Stimulated activated CD4-positive, alpha-beta T cell treated with anti-CD3 and anti-CD28 coated beads, Interleukin-12 subunit alpha, Interleukin-12 subunit beta, amount 100 ng/mL, for 4 hours (primary cell): ENCODE measurements at regions not wholly inside any gene's neighbourhood (a gene's known extent, or its start where the extent isn't known, plus 50 kb on each side); places are given as distances from the start of the nearest gene placed in this dataset.

Source experiments
- DNase-seq: peaks from one replicate; pipeline ENCODE4 v3.0.0-alpha.2; 2020

DNA sequence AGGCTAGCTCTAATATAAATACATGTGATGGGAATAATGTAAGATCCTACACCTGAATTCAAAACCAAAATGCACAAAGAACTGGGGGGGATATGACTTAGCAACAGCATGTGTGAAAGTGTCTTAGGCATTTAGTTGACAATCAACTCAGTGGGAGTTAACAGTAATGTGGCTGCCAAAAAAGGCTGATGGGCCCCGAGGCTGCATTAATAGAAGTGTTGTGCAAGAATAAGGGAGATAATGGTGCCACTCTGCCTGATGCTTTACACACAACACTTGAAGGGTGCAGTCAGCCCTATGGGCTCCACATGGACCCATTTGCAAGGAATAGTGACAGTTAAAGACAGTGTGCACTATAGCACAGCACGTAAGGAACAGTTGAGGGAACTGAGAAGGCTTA is 649.4 kb upstream of the ZEB2 start:
- no peak for DNase-seq

DNA sequence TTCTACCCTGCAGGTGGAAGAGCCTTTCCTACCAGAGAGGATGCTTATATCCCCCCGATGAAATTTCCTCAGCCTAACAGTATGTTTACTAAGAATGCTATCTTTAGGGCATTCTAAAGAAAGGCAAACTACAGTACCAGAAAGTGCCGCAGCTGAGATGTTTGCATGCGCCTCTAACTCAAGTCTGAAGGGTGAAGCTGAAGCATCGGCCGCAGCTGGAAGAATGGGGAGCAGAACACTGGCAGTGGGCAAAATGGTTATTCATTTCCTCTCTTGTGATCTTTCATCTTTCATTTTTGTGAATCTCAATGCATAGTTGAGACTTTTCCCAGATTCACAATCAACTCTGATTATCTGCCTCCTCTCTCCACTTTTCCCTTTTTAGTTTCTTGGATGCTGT is 648.2 kb upstream of the ZEB2 start:
- DNase-seq, result no peak

DNA sequence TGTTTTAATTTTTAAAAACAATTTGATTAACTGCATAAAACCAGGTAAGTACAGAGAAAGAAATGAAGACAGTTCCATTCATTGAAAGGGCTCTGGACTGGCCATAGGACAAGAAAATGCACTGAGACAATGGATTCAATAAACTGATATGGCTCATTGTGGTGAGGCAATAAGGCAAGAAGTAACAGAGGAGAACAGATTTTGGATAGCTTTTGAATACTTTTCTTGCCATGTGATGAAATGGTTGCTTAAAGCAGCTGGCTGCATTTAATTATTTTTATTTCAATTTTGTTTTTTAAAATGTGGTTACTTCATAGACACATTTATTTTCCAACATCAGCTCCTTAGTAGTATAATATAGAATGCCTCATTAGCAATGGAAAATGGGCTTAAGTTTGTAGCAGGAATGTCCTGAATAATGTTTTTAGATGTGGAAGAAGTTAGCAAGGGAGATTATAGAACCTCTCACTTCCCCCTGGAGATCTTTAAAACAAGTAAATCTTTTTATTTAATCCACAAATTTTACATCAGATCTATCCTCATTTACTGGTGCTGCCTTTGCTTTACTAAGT is 646.9 kb upstream of the ZEB2 start:
- no peak for DNase-seq

DNA sequence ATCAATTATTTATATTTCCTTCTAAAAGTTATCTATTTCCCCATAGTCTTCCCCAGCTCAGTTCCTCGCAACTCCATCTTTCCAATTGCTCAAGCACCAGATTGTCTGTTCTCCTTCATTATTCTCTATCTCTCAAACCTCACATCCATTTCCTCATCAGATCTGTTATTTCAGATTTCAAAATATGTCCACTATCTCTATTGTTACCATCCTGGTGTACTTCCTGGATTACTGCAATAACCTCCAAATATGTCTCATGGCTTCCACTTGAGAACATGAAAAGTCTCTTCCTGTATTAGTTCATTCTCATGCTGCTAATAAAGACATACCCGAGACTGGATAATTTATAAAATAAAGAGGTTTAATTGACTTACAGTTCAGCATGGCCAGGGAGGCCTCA is 641.7 kb upstream of the ZEB2 start:
- no peak for DNase-seq

DNA sequence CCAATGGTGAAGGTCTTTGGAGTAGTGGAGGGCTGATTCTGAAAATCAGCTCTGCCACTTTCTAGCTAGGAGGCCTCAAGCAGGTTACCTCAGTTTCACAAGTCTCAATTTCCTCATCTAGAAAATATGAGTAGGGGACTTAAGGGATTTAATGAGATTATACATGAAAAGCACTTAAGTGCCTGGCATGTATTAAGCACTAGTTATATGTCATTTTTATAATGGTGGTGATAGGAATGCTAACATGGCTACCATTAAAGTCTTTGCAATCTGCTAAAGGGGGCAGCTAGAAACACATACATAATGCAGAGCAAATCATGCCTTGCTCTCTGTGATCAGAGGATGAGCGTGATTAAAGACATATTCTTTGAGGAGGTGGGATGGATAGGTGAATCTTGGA is 640.9 kb upstream of the ZEB2 start:
- DNase-seq, result no peak

DNA sequence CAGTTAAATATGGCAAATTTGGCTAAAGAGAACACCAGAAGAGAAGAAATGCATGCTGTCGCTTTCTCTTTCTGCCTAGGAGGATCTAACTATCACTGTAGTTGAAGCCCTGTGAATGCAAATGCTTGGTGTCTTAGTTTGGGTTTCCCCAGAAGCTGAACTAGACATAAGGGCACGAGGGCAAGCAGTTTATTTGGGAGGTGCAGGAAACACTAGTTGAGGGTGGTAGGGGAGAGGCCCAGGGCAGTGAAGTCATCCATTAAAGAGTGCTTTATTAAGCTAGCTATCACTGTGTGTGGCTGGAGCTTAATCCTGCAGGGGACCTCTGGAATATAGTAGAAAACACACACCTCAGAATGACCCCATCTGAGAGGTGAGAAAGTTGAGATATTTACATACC is 639.8 kb upstream of the ZEB2 start:
- no peak for DNase-seq

DNA sequence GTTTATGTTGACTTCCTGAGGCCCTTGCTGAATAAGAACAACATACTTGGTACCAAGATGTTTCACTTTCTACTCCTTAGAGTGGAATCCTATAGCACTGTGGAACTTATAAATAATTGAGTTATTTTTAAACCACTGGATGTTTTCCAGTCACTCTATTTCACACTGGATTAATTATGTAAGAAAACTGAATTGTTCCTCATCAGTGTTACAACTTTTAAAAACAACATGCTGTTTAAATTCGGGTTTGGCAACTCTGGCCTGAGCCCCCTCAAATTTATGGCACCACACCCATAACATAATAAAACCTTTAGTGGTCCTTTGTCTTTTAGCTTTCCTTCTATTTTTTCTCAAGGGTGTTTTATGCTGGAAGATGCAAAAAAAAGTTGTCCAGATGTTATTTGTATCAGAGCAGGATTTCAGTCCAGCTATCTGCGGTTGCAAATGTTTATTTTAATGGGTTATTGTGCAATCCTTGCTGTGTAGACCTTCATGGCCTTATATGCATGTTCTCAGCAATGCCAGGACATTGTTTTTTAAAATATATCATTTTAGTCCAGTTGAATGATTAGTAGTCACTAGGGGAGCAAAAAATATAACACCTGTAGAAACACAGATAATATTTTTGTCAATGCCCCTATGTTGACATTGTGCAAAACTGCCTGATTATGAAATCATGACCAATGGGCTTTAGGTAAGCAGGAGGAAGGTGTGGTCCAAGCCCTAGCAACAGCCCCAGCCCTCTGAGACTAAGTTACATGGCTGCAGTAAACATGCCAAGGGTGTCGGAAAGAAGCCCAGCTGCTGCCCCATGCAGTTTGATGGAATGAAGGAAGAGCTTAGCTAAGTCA is 638.0 kb upstream of the ZEB2 start:
- no peak for DNase-seq

DNA sequence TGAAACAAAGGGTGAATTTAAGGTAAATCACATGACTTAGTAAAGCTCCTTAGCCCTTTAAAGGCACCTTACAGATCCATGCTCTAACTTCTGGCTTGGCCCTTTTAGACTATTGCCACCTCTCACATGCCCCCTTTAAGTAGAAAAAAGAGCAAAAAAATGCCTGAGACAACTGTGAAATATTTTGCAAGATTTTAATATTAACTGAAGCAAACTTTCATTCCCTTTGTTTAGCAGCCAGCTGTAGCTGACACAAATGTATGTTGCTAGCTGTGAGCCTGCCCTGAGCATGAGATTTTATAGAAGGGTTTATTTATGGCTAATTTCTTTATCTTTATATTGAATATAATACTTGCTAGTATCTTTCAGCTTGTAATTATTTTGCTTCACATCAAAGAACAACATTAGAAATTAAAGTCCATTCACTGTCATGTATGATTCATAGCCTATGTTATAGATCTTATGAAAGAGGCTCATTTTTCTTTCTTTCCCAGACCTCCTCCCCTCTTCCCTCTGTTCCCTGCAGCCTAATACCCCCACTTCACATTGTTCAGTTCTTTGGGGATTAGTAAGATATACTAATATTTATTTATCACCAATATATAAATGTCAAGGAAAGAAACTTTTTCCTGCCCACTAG is 637.2 kb upstream of the ZEB2 start:
- DNase-seq, result no peak

DNA sequence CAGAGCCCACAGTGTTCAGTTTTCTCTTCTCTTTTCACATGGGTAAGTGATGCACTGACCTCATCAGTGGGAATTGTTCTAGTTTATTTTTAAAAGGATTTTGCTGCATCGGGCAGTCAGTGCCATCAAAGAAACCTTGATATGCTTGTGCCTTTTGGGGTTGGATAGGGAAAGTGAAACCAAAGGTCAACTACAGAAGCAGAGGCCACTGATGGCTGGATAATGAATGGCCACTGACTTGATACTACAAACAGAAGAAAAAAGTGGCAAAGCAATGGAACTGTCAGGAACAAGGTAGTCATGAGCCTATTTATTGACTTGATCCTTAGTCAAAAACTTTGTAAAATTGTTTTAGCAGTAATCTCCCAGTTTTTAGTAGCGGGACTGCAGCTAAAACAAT is 636.3 kb upstream of the ZEB2 start:
- DNase-seq, result no peak

DNA sequence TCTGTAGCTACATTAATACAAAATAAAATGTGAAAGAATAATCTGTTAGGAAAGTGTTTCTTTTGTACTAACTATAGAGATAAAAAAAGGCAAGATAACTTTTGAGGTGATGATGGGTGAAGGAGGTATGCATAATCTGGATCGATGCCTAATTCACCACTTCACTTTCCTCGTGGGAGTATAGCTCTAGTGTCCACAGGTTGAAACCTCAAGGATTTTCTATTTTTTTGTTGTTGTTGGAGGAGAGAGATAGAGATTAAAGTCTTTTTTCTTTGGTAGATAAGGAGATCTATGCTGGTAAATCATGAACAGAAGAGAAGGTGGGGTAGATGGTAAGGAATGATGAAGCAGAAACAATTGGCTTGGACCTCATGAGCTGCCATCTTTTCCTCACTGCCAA is 635.3 kb upstream of the ZEB2 start:
- no peak for DNase-seq

DNA sequence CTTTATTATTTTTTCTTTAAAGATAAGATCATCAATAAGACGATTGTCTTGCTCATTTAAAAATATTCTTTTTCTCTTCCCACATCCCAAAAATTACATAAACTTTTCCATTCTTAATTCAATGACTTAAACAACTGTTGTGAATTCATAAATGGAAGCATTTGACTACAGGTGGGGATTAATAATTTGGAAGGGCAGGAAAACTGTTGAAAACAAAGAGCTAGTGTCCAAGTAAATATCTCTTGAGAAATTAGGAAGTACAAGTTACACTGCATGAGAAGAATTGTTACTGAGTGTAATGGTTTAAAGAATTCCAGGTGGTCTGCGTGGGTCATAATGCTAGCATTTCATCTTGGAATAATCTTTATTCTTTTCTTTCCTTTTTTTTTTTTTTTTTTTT is 634.8 kb upstream of the ZEB2 start:
- DNase-seq, result no peak

DNA sequence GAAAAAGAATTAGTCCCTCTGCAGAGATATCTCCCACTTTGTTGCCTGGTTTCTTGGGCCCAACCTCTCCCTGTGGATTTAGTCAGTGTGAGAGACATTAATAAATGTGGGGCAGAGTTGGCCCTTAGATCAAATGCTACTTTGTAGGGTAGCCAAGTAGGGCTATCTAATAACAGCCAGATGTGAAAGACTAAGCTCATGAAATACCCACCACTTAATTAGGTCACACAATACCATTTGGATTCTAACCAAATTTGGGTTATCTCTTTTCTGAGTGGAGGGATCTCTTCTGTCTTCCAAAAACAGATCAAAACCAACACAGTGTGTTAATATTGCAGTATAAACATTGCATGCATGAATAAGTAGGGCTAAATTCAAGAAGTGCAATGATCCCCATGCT is 626.8 kb upstream of the ZEB2 start:
- no peak for DNase-seq

DNA sequence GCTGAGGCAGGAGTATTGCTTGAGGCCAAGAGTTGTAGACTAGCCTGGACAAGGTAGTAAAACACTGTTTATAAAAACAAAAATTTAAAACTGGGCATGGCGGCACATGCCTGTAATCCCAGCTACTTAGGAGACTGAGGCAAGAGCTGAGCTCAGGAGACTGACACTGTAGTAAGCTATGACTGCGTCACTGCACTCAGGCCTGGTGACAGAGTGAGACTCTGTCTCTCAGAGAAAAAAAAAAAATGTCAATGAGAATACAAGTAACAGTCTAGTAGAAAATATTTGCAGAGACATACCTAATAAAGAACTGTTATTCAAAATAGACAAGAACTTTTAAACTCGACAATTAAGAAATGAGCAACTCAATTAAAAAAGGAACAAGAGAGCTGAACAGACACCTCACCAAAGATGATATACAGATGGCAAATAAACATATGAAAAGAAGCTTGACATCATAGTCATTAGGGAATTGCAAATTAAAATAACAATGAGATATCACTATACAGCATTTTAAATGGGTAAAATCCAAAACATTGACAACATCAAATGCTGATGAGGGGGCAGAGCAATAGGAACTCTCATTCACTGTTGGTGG is 624.3 kb upstream of the ZEB2 start:
- no peak for DNase-seq

DNA sequence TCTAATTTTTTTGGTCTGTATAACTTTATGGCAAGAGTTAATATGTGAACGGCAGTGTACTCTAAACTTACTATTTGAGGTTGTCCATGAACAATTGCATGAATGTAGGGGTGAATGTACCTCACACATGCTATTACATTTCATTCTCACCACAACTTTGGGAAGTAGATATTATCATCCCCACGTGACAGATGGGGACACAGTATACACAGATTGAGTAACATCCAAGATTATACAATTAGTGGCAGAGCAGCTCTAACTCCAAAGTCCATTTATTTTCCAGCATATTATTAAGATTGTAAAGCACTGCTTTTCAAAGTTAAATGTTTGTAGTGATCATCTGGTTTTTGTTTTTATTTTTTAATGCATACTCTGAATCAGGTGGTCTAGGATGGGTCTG is 622.1 kb upstream of the ZEB2 start:
- DNase-seq, result no peak

DNA sequence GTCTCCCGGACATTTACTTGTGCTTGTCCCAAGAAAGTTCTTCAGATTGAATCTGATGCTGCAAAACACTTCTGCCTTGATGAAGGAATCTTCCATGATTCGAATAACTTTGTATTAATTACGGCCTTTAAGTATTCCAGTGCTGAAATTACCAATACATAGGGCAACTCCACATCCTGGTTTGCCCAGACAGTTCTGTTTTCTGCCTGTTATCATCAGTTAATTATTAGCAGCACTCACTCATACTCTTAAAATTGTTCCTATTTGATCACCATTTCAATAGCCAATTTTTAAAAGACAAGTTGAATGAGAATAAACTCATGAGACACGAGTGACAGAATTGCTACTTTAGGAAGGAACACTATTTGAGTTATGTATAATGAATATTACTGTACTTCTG is 620.7 kb upstream of the ZEB2 start:
- DNase-seq, result no peak

DNA sequence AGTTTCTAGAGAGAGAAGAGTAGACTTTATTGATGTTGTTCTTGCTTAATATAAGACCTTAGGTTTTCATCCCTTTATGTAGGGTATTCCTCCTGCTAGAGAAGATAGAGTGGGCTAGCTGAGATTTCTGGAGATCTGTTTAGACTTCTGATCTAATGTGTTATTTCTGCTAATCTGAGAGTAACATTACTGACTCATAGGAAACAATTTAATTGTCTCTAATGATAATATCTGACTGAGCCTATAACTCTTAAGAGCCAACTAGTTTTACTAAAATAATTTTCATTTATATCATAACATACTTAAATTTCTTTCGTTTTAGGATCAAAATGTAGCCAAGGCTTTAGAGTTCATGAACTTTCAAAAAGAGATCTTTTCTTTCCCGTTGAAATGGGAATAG is 618.7 kb upstream of the ZEB2 start:
- DNase-seq, result no peak

DNA sequence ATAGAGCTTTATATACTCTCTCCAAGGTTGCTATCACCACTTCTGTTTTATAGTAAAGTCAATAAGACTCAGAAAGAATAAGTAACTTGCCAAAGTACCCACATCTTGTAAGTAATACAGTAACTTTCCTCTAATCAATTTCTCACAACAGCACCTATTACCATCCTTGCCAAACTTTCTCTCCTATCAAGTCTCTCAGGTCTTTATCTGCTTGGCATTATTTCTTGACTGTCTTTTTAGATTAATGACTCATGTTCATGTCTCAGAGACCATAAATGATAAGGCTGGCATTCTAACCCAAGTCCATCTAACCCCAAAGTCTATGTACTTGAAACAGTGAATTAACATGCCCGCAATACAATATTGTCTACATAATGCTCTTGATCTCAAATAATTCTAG is 618.0 kb upstream of the ZEB2 start:
- no peak for DNase-seq

DNA sequence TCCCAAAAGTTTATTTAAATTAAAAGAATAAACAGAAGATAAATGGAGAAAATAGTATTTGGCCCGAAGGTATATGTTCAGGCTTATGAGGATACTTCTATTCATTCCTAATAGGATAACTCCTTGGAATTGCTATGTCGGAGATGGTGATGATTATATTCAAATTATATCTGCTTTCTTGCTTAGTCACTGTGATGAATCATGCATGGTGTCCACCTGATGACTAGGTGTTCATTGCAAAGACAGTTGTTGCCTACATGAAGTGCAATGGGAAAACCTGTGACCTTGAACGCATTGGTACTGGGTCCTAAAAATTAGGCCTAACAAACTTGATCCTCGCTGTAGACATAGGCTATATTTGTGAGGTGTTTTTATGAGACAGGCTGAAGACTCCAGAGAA is 617.3 kb upstream of the ZEB2 start:
- no peak for DNase-seq

DNA sequence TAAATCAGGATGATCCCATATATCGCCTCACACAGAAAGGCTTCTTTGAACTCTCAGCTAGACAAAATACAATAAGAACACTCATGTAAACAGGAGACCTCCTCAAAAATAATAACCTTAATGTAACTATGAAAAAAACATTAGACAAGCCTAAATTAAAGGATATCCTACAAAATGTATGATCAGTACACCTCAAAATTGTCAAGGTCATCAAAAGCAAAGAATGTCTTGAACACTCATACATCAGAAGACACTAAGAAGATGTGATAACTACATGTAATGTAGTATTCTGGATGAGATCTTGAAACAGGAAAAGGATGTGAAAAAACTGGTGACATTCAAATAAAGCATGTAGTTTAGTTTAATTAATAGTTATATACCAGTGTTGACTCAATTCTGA is 616.8 kb upstream of the ZEB2 start:
- DNase-seq, result no peak

DNA sequence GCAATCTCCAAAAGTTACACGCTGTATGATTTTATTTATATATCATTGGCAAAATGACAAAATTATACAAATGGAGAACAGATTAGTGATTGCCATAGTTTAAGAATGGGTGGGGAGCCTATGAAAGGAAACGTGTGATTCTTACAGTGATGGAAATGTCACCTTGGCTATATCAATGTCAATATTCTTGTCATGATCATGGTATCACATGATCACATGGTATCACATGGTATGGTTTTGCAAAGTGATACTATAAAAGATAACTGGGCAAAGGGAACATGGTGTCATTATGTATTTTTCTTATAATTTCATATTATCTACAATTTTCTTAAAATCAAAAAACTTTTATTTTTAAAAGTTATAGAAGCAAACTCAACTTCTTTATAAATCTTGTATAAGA is 606.2 kb upstream of the ZEB2 start:
- no peak for DNase-seq

DNA sequence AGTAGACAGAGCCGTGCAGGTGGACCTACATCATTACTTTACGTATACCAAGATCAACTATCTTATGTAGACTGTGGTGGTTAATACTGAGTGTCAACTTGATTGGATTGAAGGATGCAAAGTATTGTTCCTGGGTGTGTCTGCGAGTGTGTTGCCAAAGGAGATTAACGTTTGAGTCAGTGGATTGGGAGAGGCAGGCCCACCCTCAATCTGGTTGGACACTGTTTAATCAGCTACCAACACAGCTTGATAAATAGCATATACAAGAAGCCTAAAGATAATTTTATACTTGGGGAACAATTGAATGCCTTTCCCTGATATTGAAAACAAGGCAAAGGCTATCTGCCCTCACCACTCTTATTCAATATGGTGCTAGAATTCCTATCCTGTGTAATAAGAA is 604.2 kb upstream of the ZEB2 start:
- no peak for DNase-seq

DNA sequence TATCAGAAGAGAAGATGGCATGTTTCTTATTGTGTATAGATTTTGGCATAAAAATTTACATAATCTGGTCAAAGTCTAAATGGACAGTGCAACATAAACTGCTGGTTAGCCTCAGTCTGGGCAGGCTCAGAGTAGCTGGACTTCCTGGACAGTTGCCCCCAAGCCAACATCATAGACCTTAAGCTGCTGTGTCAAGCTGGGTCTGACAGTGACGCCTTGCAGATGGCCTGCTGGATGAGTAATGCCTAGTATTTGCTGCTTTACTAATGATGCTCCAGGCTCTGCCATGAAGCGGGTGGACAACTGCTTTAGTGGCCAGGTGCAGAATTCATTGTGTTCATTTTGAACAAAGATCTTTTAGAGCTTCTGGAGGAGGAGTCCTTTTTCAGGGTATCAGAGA is 603.7 kb upstream of the ZEB2 start:
- no peak for DNase-seq

DNA sequence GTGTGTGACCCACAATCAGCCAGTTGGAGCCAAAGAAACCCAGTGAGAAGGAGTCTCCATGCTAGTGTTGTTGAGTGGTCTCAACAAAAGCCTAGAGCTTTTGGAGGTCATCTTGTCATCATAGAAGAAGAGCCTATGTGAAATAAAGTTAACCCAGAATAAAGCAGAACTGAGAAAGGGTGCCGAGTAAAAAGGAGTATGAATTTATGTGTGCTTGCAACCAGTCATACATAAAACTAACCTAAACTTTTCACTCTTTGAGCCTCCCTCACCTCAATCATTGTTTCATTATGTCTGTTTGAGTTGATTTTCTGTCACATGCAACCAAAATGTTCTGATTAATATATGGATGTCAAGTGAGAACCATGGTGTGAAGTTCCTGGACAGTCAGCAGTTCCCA is 599.3 kb upstream of the ZEB2 start:
- no peak for DNase-seq
